ENCODE measurements at regions not wholly inside any gene's neighbourhood (a gene's known extent, or its start where the extent isn't known, plus 50 kb on each side); places are given as distances from the start of the nearest gene placed in this dataset.

DNA sequence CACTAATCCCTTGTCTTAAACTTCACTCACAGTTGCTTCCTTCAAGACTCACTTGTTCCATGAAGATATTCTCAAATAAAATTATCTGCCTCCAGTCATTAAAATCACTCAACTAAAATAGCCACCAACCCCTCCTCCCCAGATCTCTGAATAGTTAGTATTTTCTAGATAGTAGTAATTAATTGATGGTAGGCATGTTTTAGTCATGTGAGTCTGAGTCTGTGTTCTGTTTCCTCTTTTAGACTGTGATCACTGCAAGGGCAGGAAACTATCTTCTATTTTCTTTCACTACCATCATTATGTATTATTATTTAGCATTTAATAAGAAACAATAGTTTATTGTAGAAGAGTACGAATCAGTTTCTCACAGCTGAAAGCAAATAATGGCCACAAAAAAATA lies 1080.5 kb downstream of the IGSF11 start:
- no peak for DNase-seq (ENCODE audit: low read depth)

DNA sequence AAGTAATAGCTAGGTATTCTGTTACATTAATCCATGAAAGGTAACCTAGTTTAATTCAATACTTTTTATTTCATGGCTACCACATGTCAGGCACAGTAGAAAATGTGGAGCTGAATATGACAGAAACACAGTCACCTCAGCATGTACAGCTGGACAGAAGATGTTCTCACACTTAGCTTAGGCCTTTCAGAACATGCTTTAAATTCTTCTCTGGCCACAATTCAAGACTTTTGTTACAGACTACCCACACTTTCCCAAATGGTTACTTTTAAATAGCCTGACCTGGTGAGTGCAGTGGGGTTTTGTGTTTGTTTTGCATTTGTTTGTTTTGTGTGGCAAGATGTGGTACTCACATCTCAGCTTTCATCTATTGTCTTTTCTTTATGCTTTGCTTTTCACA lies 1079.5 kb downstream of the IGSF11 start:
- no peak for DNase-seq (ENCODE audit: low read depth)

DNA sequence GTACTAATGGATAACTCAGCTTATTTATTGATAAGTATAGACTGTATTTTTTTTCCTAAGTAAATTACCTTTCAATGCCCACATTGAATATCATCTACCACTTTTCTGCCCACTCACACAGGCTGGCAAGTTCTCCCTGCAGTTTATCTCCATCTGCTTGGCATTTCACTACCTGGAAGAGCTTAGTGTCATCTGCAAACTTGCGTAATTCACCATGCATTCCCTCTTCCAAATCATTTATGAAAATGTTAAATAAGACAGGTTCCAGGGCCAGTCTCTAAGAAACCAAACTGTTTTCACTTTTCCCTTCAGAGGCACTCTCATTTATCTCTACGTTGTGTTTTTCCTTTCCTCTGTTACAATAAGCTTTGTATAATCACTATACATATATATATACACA lies 1076.6 kb downstream of the IGSF11 start:
- DNase-seq (ENCODE audit: low read depth), result no peak

DNA sequence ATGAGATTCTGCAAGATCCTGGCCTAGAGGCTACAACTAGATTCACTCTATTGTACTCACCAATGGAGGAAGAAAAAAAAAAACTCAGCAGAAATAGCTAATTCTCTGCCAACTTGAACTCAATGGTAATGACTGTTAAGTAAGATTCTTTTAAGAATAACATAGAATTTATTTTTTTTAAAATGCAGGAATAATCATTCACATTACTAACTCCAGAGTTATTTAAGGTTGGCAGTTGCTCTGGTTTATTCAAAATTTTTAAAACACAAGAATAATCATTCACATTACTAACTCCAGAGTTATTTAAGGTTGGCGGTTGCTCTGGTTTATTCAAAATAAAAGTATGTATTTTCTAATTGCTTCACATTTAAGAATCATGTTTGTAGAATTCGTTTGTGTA lies 1071.9 kb downstream of the IGSF11 start:
- no peak for DNase-seq (ENCODE audit: low read depth)

DNA sequence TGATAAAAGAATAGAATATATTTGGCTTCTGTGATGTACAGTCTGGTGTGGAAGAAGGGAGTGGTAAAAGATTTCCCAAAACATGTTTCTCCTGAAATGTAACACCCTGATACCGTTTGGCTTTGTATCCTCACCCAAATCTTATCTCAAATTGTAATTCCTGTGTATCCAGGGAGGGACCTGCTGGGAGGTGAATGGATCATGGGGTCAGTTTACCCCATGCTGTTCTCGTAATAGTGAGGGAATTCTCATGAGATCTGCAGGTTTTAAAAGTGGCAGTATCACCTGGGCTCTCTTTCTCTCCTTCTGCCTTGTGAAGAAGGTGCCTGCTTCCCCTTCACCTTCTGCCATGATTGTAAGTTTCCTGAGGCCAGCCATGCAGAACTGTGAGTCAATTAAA lies 1070.8 kb downstream of the IGSF11 start:
- DNase-seq (ENCODE audit: low read depth), result no peak

DNA sequence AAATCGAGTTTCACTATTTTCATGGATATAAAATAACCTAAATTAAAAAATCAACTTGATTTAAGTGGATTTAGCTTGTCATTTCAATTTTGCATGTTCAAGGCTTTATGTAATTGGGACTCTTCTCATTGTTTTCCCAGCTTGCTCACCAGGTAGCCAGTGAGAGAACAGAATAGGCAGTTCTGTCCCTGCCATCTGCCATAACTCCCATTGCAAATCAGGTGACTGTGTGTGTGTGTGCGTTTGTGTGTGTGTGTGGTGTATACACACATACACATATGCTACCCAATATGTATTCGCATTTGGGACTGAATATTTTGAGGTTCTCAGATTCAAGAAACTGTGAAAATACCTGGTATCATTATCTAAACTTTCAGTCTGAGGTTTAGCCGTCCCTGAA lies 1069.8 kb downstream of the IGSF11 start:
- DNase-seq (ENCODE audit: low read depth), result no peak

DNA sequence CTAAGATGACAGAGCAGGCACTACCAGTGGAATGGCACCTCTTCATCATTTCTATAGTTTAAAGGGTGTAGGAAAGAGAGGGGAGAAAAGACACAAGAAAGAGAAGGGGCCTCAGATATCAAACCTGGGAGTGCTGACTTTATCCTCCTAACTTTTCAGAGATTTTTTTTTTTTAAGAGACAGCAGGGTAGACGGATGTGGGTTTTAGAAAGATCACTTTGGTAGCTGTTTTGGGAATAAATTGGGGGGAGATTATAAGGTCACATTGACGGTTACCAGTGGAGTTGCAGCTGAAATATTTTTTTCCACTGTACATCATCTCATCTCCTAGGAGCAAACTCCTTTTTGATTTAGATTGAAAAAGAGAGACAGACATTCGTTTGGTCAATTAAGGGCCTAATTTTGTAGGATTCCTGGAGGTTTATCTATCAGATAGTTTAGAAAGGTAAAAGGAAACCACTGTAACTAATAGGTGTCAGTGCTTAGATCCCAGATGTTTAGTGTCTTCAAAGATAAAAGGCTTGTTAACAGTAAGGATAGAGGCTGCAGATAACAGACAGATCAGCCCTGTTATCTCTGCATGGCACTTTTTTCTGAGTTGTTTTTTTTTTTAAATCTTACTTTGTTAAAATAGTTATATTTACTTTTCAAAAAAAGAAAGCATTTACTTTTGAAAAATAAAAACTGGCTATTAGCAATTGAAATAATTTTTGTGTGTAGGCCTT lies 1057.0 kb downstream of the IGSF11 start:
- no peak for DNase-seq (ENCODE audit: low read depth)

DNA sequence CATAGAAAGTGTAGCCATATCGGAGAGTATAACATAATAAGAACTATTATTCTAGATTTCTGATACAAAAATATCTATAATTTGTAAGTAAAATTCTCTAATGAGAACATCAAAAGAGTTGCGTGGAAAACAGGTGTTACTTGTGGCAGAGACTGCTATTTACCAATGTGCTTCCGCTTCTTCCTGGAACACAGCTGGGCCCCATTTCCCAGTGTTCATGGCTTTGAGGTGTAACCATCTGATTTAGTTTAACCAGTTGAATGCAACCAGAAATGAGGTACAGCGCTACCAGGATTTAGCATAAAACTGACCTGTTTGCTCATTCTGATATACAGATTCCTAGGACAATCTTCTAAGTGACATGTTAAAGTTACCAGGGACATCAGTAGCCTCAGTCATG lies 1055.2 kb downstream of the IGSF11 start:
- DNase-seq (ENCODE audit: low read depth), result no peak

DNA sequence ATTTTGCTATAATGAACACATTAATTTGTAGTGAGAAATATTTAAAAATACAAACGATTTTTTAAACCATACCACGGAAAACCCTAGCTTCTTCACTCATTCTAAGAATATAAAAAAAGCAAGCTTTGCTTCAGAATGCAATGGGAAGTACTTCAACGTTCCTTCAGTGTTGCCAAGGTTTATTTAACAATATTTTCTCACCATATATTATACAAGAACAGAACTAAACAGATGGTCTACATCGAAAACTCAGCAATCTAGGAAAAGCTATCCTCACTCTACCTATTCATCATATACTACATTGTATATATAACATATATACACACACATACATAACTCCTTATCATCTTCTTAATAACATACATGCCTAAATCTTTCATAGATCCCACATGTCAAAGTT lies 1047.4 kb downstream of the IGSF11 start:
- no peak for DNase-seq (ENCODE audit: low read depth)

DNA sequence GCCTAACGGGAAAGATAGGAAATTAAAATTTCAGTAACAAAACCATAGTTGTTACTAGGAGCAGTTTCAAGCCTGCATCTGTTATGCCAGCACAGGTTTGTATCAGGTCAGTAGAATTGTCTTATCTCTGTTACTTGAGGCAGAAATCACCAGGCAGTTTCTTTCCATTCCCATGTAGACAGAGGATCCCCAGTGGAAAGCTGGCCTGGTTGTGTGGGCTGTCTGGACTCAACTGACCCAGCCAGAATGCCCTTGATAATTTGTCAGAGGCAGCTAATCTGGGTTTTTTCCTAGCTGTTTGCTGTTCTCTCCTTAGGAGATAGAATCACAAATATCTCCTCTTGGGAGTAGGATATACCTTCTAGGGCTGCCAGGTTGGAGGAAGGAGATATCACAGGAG lies 1044.7 kb downstream of the IGSF11 start:
- no peak for DNase-seq (ENCODE audit: low read depth)

DNA sequence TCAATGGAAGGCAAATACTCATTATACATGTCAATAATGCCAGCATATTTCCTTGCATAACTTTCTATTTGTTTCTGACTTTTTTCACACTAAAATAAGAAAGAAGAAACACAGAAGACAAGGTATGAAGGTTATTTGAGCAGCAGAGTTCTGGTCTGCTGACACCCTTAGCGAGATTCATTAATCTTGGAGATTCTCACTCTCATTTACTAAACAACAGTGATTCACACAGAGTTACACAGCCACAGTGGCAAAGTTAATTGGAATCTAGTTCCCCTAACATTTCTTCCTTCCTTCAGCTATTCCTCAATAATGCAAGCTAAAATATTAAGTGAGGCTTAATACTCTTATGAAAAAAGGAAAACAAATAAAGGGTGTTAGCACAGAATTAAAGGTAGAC lies 1044.0 kb downstream of the IGSF11 start:
- no peak for DNase-seq (ENCODE audit: low read depth)

DNA sequence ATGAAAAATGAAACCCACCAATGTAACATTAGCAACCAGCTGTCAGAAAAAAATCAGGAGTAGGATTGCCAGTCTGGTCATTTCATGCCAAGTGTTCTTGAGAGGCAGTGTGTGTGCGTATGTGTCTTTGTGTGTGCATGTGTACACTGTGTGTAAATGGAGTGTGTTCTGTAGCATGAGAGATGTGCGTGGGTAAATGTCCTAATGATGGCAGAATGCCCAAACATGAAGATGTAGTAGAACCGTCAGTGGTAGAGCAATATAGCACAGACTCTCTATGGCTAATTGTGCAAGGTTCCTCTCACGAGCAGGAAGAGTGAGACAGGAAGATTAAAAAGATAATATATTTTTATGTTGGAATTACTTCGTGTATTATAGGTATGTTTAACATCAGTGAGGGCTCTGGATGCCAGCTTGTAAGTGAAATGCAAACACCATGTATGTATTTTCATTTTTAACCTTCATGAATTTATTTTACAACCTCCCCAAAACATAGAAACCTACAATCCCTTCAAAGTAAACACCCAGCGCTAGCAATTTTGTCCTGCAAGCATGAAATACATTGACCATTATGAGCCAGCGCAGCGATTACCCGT lies 1038.7 kb downstream of the IGSF11 start:
- no peak for DNase-seq (ENCODE audit: low read depth)

DNA sequence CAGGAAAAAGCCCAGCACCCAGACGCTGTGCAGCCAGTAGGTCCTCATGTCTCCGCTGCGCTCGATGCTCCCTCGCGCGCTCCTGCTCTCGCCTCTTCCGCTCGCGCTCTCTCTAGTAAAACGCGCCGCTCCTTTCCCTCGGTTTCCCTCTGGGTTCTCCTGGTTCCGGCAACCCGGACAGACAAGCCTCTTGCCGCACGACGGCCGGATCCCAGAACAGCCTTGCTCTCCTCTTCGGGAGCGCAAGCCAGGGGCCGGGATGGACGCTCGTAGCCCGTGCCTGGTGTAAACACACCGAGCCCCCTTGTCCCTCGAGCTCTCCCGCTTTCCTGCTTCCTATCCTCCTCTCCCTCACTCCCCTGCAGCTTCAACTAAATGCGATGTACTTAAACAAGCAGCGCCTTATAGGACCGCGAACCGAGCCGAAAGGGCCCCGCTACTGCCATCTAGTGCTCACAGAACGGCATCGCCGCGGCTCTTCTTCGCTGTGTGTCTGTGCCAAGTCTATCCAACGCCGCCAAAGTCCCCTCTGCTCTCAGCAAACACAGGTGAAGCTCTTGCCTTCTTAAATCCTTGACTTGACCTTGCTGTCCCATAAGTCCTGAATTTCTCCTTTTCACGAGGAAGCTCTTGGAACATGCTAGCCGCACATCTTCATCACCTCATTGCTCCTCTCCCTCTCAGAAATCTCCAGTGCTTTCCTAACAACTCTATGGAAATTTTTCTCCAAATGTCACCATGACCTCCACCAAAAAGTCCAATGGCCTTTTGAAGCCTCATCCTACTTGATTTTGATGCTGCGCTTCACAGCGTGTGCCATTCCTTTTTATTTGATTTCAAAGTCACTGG lies 1037.2 kb downstream of the IGSF11 start:
- DNase-seq (ENCODE audit: low read depth), result no peak

DNA sequence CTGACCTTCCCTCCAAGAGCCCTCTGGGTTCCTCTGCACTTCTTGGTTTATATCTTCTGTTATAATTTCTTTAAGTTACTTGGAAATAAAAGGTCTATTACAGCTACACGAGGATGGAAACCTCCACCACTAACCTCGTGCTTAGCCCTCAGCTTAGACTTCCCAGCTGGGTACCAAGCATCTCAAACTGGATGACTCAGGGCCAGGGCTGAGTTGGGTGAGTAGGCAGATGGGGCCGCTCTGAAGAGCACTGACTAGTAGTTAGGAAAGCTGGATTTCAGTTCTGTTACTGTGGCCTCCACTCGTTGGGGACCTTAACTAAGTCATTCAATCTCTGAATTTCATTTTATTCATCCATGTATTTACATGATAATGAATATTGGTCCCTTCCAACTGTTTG lies 1036.6 kb downstream of the IGSF11 start:
- DNase-seq (ENCODE audit: low read depth), result no peak

DNA sequence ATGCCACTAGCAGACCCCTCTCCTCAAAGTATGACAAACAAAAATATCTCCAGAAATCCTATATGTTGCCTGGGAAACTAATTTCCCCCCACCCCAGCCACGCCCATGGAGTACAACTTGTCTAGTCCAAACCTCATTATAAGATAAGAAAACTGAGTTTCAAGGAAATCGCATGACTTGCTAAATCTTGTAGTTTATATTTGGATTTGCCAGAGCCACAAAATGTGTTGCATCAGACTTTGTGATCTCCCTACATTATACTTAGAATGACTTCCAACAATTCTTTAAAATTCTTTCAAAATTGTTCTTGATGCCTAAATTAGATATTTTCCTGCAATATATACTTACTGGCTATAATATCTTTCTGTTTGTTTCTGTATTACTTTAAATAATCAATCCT lies 1034.4 kb downstream of the IGSF11 start:
- no peak for DNase-seq (ENCODE audit: low read depth)

DNA sequence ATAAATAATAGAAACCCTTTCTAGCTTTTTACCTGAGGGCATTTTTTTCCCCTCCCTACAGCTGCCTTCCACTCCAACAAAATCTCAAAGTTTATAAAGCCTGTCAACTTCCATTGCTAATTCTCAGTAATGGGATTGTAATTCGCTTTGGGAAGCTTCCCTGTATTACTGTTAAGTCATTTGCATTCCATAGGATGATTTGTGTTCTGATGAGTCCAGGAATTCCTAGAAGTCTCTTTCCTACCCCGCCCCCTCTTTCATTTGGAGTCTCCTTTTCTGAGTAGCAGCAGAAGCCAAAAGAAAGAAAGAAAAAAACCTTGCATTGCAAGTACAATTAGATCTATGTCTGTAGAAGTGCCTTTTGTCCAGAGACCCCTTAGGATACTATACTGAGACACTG lies 1033.3 kb downstream of the IGSF11 start:
- no peak for DNase-seq (ENCODE audit: low read depth)

DNA sequence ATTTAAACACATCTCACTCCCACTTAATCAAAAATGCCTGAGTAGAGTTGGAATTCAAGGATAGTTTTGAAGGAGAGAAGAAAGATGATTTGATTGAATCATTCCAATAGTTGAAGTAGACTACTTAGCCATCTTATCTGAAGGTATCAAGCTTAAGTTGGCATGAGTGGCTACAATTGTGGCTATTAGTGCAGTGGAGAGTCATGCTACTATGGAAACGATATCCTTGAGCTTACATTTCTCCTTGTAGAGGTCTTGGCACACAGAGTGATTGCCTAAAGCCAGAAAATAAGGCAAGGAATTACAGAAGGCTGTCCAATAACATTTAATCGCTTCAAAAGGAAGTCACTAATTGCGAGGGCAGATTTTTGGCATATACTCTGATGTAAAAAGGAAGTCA lies 1022.7 kb downstream of the IGSF11 start:
- no peak for DNase-seq (ENCODE audit: low read depth)

DNA sequence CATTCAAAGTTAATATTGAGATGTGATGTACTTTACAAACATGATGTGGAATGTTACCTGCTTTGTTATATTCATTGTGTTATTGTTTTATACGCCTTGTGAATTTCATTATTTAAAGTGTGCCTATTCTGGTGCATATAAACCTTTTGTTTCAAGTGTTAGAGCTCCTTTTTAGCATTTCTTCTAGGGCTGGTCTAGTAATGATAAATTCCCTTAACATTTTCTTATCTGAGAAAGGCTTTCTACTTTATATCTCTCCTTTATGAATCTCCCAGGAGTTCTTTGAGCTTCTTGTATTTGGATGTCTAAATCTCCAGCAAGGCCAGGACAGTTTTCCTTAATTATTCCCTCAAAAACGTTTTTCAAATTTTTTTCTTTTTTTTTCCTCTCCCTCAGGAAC lies 1005.6 kb downstream of the IGSF11 start:
- DNase-seq (ENCODE audit: low read depth), result no peak

DNA sequence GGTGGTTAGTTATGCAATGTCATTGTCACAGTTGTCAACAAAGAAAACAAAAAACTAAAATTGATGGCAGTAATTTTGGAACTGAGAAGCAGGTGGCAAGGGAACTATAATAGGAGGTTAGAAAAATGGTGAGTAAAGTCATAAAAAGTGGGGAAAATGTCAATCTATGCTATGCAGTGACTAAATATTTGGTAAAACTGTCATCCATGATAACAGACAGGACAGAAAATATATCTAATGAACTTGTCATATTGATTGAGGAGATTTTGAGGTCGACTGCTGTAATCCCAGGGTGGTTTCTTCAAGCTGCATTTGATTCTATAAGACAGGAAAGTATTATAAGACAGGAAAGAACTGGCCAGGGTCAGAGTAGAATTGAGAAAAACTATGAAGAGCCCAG lies 998.4 kb downstream of the IGSF11 start:
- no peak for DNase-seq (ENCODE audit: low read depth)

DNA sequence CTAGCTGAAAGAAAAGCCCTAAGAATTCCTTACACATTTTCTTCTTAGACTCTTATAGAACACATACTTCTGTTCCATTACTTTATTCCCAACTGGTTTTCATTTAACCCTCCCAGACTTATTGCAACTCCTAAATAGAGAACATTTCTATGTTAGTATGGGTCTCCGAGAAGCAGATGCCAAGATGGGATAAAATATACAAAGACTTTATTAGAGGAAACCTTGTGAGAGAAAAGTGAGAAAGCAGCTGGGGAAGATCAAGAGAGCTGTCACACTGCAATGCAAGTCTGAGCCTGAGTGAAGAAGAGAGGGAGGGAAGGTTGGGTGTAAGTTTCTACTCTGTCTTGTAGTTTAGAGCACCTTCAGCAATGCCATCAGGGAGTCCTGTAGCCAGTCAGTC lies 979.3 kb downstream of the IGSF11 start:
- no peak for DNase-seq (ENCODE audit: low read depth)

DNA sequence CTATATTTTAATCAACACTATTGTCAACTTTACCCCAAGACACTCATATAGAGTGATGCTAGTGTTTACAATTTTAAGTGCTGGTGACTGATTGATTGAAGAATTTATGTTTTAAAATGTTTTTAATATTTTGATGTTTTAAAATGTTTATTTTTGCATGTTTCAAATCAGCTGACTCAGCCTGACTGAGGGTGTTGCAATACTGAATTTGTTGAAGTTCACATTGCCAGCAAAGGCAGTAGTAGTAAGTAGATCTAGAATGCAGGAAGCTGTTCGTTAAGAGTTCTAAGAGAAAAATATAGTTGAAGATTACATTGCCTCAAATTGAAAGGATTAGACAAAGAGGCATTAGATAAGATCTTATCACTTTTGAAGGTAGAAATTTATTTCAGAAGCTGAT lies 977.6 kb downstream of the IGSF11 start:
- no peak for DNase-seq (ENCODE audit: low read depth)

DNA sequence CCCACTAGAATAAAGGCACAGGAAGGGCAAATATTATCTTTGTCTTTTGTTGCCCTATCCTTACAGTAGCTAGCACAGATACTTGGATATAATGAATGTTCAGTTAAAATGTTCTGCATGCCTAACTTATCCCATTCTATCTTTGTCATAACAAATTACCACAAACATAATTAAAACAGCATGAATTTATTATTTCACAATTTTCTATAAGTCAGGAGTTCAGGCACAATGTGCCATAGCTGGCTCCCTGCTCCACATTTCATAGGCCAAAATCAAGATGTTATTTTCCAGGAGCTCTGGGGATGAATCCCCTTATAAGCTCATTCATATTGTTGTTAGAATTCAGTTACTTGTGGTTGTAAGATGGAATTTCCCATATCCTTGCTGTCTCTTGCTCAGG lies 975.5 kb downstream of the IGSF11 start:
- no peak for DNase-seq (ENCODE audit: low read depth)

DNA sequence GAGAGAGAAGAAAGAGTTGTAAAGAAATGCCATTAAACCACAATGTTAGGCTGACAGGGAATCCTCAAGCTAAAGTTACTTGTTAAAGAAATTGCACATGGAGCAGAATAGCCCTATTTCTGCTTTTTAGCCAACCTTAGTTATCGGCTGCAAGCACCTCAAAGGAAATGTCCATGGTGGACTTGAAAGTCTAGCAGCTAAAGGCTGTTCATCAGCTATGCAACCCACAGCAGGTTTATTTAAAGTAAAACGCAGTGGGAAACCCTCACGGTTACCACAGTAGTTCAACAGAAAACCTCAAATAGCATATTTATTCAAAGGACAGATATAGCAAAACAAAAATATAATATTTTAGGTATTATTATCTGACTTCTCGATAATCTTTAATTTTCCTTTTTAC lies 967.2 kb downstream of the IGSF11 start:
- no peak for DNase-seq (ENCODE audit: low read depth)

Data from stimulated activated CD8-positive, alpha-beta memory T cell treated with anti-CD3 and anti-CD28 coated beads, Interleukin-12 subunit alpha, Interleukin-12 subunit beta, amount 100 ng/mL, for 1 hour (primary cell).